K562 (cell line): ENCODE measurements at regions not wholly inside any gene's neighbourhood (a gene's known extent, or its start where the extent isn't known, plus 50 kb on each side); places are given as distances from the start of the nearest gene placed in this dataset.

Source experiments
- CHCHD3 ChIP-seq: fragments of 250-450 bp; sonication (Bioruptor Pico); IDR thresholded peaks from 2 replicates; pipeline ENCODE4 v2.1.2; 2022; ENCODE audit warnings: mild to moderate bottlenecking
- CREM ChIP-seq: IDR thresholded peaks from 2 replicates; pipeline ENCODE4 v1.6.1; 2014; ENCODE audit warnings: antibody characterized with exemption, low read depth
- EZH2 ChIP-seq: IDR thresholded peaks from 2 replicates; pipeline ENCODE4 v1.6.1; 2012; ENCODE audit warnings: low read depth, mild to moderate bottlenecking, inconsistent platforms, low read length, borderline replicate concordance
- MAFK ChIP-seq: IDR thresholded peaks from 2 replicates; pipeline ENCODE4 v1.6.1; 2011; ENCODE audit warnings: low read length, improper control_type of control experiment
- NR2C1 ChIP-seq, 2 experiments: fragments of 450-650 bp; IDR thresholded peaks; 2 replicates each; pipeline ENCODE4 v1.6.1; 2017; ENCODE audit warnings: mild to moderate bottlenecking in 2 of 2, antibody characterized with exemption in 1 of 2, inconsistent platforms in 1 of 2, missing compliant biosample characterization in 1 of 2, missing genetic modification characterization in 1 of 2
- POLR2AphosphoS5 ChIP-seq: IDR thresholded peaks from 2 replicates; pipeline ENCODE4 v1.6.1; 2011; ENCODE audit warnings: mild to moderate bottlenecking, low read depth, low read length, moderate library complexity; ENCODE audit not compliant: control insufficient read depth, insufficient read depth
- PPARD ChIP-seq: fragments of 250-450 bp; sonication (Bioruptor Pico); IDR thresholded peaks from 2 replicates; pipeline ENCODE4 v1.8.0; 2022; ENCODE audit warnings: inconsistent platforms, mild to moderate bottlenecking, moderate library complexity
- RAD21 ChIP-seq, 2 experiments: fragments of 250-450 bp in 1 of 2; fragments of 450-650 bp in 1 of 2; sonication (Bioruptor Pico) in 1 of 2; formaldehyde crosslinking in 1 of 2; IDR thresholded peaks in 1 of 2; conservative IDR thresholded peaks in 1 of 2; 2 replicates each; pipeline versions ENCODE4 v1.4.0 to v1.8.0; 2020 to 2022; ENCODE audit warnings: mild to moderate bottlenecking in 2 of 2, moderate library complexity in 1 of 2
- SAFB2 ChIP-seq: fragments of 200-400 bp; formaldehyde crosslinking; IDR thresholded peaks from 2 replicates; pipeline ENCODE4 v1.6.1; 2018; ENCODE audit warnings: borderline replicate concordance, low read length, low read depth, moderate library complexity; ENCODE audit not compliant: severe bottlenecking
- TF ChIP-seq, protein P1 (sequence below): fragments of 250-450 bp; sonication (Bioruptor Pico); IDR thresholded peaks from 2 replicates; pipeline ENCODE4 v1.8.0; 2021; ENCODE audit warnings: moderate library complexity, mild to moderate bottlenecking, inconsistent platforms
- TF ChIP-seq, protein P2 (sequence below): fragments of 250-450 bp; sonication (Bioruptor Pico); IDR thresholded peaks from 2 replicates; pipeline ENCODE4 v1.8.0; 2021; ENCODE audit warnings: mild to moderate bottlenecking, moderate library complexity
- TF ChIP-seq, protein P3 (sequence below), 2 experiments: fragments of 450-650 bp; formaldehyde crosslinking in 1 of 2; IDR thresholded peaks; 2 replicates each; pipeline versions ENCODE4 v1.4.0 to v1.6.1; 2014 to 2020; ENCODE audit warnings: mild to moderate bottlenecking in 2 of 2, borderline replicate concordance in 1 of 2, low read depth in 1 of 2

DNA sequence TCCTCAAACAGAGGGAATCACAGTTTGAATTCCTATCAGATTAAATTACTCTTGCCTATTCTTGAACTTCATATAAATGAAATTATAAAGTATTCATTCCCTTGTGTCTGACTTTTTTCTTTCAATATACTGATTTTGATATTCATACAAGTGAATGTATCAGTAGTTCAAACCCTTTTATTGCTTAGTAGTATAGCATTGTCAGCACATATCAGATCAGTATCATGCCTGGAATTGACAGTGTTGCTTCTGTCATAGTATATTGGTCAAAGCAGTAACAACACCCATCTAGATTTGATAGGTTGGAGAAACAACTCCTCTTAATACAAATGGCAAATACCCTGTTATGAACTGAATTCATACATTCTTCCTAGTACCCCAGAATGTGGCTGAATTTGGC is 89.1 kb upstream of the SLC35F1 start:
- TF ChIP-seq CHCHD3 (CRISPR knock-in tag) (no peak), PPARD (CRISPR knock-in tag) (no peak), EZH2 (no peak), NR2C1 (IDR thresholded peaks at IDR 0.05) (no peak), NR2C1 (tag; IDR thresholded peaks at IDR 0.05) (no peak), CREM (no peak), POLR2AphosphoS5 (no peak), MAFK (no peak), RAD21 (CRISPR knock-in tag; conservative IDR thresholded peaks at IDR 0.05 in 1 of 2, IDR thresholded peaks at IDR 0.05 in 1 of 2) (no peak), SAFB2 (no peak)
- TF ChIP-seq, protein P1, sequence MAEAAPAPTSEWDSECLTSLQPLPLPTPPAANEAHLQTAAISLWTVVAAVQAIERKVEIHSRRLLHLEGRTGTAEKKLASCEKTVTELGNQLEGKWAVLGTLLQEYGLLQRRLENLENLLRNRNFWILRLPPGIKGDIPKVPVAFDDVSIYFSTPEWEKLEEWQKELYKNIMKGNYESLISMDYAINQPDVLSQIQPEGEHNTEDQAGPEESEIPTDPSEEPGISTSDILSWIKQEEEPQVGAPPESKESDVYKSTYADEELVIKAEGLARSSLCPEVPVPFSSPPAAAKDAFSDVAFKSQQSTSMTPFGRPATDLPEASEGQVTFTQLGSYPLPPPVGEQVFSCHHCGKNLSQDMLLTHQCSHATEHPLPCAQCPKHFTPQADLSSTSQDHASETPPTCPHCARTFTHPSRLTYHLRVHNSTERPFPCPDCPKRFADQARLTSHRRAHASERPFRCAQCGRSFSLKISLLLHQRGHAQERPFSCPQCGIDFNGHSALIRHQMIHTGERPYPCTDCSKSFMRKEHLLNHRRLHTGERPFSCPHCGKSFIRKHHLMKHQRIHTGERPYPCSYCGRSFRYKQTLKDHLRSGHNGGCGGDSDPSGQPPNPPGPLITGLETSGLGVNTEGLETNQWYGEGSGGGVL (CRISPR knock-in tag) = no peak
- TF ChIP-seq, protein P2, sequence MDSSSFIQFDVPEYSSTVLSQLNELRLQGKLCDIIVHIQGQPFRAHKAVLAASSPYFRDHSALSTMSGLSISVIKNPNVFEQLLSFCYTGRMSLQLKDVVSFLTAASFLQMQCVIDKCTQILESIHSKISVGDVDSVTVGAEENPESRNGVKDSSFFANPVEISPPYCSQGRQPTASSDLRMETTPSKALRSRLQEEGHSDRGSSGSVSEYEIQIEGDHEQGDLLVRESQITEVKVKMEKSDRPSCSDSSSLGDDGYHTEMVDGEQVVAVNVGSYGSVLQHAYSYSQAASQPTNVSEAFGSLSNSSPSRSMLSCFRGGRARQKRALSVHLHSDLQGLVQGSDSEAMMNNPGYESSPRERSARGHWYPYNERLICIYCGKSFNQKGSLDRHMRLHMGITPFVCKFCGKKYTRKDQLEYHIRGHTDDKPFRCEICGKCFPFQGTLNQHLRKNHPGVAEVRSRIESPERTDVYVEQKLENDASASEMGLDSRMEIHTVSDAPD (CRISPR knock-in tag) = no peak
- TF ChIP-seq, protein P3, sequence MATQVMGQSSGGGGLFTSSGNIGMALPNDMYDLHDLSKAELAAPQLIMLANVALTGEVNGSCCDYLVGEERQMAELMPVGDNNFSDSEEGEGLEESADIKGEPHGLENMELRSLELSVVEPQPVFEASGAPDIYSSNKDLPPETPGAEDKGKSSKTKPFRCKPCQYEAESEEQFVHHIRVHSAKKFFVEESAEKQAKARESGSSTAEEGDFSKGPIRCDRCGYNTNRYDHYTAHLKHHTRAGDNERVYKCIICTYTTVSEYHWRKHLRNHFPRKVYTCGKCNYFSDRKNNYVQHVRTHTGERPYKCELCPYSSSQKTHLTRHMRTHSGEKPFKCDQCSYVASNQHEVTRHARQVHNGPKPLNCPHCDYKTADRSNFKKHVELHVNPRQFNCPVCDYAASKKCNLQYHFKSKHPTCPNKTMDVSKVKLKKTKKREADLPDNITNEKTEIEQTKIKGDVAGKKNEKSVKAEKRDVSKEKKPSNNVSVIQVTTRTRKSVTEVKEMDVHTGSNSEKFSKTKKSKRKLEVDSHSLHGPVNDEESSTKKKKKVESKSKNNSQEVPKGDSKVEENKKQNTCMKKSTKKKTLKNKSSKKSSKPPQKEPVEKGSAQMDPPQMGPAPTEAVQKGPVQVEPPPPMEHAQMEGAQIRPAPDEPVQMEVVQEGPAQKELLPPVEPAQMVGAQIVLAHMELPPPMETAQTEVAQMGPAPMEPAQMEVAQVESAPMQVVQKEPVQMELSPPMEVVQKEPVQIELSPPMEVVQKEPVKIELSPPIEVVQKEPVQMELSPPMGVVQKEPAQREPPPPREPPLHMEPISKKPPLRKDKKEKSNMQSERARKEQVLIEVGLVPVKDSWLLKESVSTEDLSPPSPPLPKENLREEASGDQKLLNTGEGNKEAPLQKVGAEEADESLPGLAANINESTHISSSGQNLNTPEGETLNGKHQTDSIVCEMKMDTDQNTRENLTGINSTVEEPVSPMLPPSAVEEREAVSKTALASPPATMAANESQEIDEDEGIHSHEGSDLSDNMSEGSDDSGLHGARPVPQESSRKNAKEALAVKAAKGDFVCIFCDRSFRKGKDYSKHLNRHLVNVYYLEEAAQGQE (IDR thresholded peaks at IDR 0.05; ENCODE audit: borderline replicate concordance) = no peak
- TF ChIP-seq, protein P3 (CRISPR knock-in tag; IDR thresholded peaks at IDR 0.05; ENCODE audit: low read depth) = no peak
